Activated CD8-positive, alpha-beta memory T cell treated with anti-CD3 and anti-CD28 coated beads, Interleukin-2, amount 50 U/mL, for 48 hours (primary cell): ENCODE measurements at regions not wholly inside any gene's neighbourhood (a gene's known extent, or its start where the extent isn't known, plus 50 kb on each side); places are given as distances from the start of the nearest gene placed in this dataset.
"Not testable (repeated sequence)": the region's sequence is repeated elsewhere in the genome, so short reads cannot be mapped to it uniquely, and the experiment has no call there.

Source experiments
- DNase-seq: peaks from one replicate; pipeline ENCODE4 v3.0.0-alpha.2; 2020

- DNase-seq: not testable (repeated sequence)
Measured at GRCh38 chr12:9304540-9304939, 96.3 kb upstream of the PZP start.

DNA sequence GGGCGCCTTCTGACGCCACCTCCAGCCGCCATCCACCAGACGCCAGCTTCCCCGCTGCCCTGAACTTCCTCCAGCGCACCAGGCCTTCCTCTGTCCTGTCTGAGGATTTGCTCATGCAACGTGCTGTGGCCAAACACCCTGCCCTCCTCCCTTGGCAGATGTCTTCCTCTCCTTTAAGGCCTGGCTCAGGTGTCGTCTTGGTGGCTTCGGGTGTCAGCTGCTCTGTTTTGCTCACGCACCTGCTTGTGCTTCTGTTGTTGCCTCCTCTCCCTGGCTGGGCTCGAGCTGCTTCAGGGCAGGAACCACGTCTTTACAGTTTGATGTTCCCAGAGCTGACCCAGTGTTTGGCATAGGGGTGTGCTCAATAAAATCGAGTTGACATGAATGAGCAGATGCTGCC, 87.7 kb upstream of the PZP start:
- DNase-seq: not testable (repeated sequence)

- DNase-seq: not testable (repeated sequence)
Measured at GRCh38 chr12:9294072-9294620, 86.0 kb upstream of the PZP start.

DNA sequence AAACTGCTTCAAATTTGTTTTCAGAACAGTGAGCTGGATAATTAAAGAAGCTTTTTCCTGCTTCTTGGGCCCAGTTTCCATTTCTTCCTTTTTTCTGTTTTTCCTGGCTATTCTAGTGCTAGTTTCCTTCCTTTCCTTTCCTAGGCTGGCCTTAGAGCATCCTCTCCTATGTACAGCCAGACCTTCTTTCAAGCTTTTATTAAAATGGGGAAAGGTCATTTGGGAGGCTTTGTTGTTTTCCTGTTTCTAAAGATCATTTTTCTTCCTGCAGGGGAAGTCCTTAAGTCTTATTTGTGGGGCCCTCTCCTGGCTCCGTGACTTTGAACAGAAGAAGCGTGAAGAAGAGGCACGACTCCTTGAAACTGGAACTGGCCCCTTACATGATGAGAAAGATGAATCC, 85.2 kb upstream of the PZP start:
- not testable (repeated sequence) for DNase-seq

- not testable (repeated sequence) for DNase-seq
Measured at GRCh38 chr12:9289984-9290383, 81.8 kb upstream of the PZP start.

DNA sequence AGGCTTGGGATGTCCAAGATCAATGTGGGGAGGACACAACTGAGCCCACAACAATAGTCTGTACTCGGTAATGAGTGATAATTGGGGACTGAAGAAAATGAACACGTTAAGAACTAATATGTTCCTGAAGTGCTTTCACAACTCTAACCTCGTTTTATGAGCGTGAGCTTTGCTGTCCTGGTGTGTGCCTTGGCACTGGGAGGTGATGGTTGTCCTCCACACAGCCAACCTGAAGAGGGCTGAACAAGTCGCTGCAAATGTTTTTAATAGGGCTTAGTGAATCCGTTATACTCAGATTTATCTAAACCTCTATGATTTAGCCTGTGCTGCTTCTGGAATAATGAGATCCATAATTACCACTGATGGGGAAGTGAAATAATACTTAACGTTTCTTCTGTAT, 76.5 kb upstream of the PZP start:
- DNase-seq: not testable (repeated sequence)

- DNase-seq: not testable (repeated sequence)
Measured at GRCh38 chr12:9284197-9284596, 76.0 kb upstream of the PZP start.

DNA sequence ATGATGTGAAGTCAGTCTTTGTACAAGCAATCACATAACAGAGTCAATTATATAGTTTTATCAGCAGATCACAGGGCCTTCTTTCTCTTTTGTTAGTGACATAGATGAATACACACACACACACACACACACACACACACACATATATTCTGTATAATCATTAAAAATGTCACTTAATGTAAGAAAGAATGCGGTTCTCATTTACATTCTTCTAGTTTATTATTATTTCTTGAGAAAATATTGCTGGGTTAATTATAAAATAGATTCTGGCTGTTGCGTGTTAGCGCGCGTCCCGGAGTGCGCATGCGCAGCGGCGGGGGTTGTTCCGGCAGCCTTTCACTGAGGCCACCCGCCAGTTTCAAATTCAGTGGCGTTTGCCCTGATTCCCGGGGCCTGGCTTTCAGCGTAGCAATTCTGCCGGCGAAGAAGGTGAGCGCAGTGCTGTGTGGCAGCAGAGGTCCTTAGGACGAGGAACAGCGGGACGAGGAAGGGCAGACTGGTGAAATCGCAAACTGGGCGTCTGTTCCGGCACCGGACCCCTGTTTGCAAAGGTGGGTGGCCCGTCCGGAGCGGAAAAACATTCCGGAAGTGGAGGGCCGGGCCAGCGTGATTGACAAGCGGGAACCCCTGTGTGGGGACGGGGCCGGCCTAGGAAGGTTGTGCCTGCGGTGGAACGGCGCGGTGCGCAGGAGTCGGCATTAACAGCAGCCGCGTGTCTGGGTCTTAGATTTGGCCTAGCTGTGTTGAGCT, 75.3 kb upstream of the PZP start:
- peak; percentile 85 for DNase-seq

GRCh38 chr12:9276990-9277389, 68.8 kb upstream of the PZP start:
- no peak for DNase-seq

DNA sequence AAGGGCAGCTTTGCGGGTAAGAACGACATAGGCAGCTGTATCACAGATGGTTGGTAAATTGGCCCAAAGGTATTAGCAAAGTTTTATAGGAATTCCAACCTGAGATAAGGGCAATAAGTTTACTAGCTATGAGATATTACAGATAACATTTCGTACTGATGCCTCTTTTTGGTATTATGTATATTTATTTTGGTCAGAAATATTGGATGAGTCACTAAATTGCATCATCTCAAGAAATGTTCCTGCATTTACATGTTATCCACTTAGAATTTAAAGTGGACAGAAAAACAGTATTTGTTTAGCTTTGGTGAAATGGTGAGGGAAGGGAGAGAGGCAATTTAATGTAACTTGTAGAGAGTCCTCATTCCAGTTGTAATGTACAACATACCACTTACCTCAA, 65.1 kb upstream of the PZP start:
- DNase-seq: no peak

GRCh38 chr12:9271875-9272274, 63.7 kb upstream of the PZP start:
- no peak for DNase-seq

- DNase-seq: no peak
Measured at GRCh38 chr12:9264546-9264945, 56.4 kb upstream of the PZP start.

DNA sequence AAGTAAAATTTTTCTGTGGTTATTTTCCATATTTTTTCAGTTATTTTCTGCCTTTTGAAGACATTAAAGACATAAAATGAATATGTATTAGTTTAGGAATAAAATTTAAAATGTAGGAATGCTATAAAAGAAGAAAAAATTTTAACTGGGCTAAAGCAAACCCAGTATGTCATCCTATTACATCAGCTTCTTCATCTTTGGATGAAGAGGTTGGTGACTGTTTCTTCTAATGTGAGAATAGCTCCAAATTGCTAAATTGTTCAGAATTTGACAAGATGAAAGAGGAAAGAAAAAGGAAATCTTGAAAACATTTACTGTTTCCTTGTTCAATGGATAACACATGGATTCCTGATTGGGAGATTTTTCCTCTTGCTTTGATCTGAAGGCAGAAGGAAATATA, 52.7 kb upstream of the PZP start:
- no peak for DNase-seq

DNA sequence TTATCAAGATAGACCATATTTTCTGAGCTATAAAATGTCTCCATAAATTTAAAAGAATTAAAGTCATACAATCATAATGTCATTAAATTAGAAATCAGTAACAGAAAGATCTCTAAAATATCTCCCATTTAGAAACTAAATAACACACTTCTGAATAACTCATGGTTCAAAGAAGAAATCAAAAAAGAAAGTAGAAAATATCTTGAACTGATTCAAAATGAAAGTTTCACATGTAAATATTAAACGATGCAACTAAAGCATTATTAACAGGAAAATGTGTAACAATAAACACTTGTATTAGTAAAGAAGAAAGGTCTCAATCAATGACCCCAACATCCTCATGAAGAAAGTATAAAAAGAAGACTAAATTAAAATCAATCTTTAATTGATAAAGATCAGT, 50.5 kb upstream of the PZP start:
- no peak for DNase-seq
